PC-9 (cell line): ENCODE measurements at regions not wholly inside any gene's neighbourhood (a gene's known extent, or its start where the extent isn't known, plus 50 kb on each side); places are given as distances from the start of the nearest gene placed in this dataset.

Source experiments
- BruUV-seq: library from RNA; stranded (reverse); fragments of 400-500 nt; replicated peaks from 2 replicates; lab custom pipeline; 2021; lab: Mats Ljungman, UMichigan
- CTCF ChIA-PET: fragments of 300-600 bp; sonication (Branson Sonifier 250); formaldehyde crosslinking; loops from one replicate; lab custom pipeline; 2022; ENCODE audit warnings: antibody characterized with exemption; lab: Charles Lee
- POLR2A ChIA-PET: fragments of 300-600 bp; sonication (Branson Sonifier 250); formaldehyde crosslinking; loops from one replicate; lab custom pipeline; 2022; ENCODE audit warnings: antibody characterized with exemption; ENCODE audit not compliant: unreplicated experiment; lab: Charles Lee
- DNase-seq, 2 experiments: peaks; one replicate each; pipeline versions ENCODE4 v3.0.0 to v3.0.0-alpha.2; 2015 to 2022; ENCODE audit warnings: mixed read lengths in 1 of 2
- H2AFZ ChIP-seq: fragments of 200-600 bp; sonication (generic); 2 replicates; pipeline ENCODE4 v1.8.1; 2017; ENCODE audit warnings: antibody characterized with exemption
- H3F3A ChIP-seq: fragments of 200-600 bp; sonication (generic); 2 replicates; pipeline ENCODE4 v1.8.1; 2017; ENCODE audit warnings: antibody characterized with exemption, mild to moderate bottlenecking, low read depth; ENCODE audit not compliant: insufficient read depth
- H3K27ac ChIP-seq: fragments of 200-600 bp; sonication (generic); 2 replicates; pipeline ENCODE4 v1.6.1; 2016; ENCODE audit warnings: mixed run types
- H3K27me3 ChIP-seq: fragments of 200-600 bp; sonication (generic); 2 replicates; pipeline ENCODE4 v1.6.1; 2016; ENCODE audit warnings: low read depth, mixed run types; ENCODE audit not compliant: insufficient read depth
- H3K36me3 ChIP-seq: fragments of 200-600 bp; sonication (generic); 2 replicates; pipeline ENCODE4 v1.6.1; 2016; ENCODE audit warnings: low read depth, mixed run types
- H3K4me1 ChIP-seq: fragments of 200-600 bp; sonication (generic); replicated peaks from 2 replicates; pipeline ENCODE4 v1.6.1; 2016; ENCODE audit warnings: mixed run types; ENCODE audit not compliant: insufficient read depth
- H3K4me2 ChIP-seq: fragments of 200-600 bp; sonication (generic); 2 replicates; pipeline ENCODE4 v1.6.1; 2017; ENCODE audit warnings: mixed run types
- H3K4me3 ChIP-seq: fragments of 200-600 bp; sonication (generic); 2 replicates; pipeline ENCODE4 v1.6.1; 2016; ENCODE audit warnings: mixed run types
- H3K79me2 ChIP-seq: fragments of 200-600 bp; sonication (generic); 2 replicates; pipeline ENCODE4 v1.6.1; 2017; ENCODE audit warnings: low read depth, mixed run types
- H3K9me2 ChIP-seq: fragments of 200-600 bp; sonication (generic); 2 replicates; pipeline ENCODE4 v1.8.1; 2017; ENCODE audit warnings: mild to moderate bottlenecking; ENCODE audit not compliant: insufficient read depth
- H3K9me3 ChIP-seq: fragments of 200-600 bp; sonication (generic); 2 replicates; pipeline ENCODE4 v1.8.1; 2016; ENCODE audit warnings: low read depth; ENCODE audit not compliant: insufficient read depth
- H4K20me1 ChIP-seq: fragments of 200-600 bp; sonication (generic); 2 replicates; pipeline ENCODE4 v1.8.1; 2017; ENCODE audit not compliant: insufficient read depth
- CTCF ChIP-seq: fragments of 200-600 bp; sonication (generic); conservative IDR thresholded peaks from 2 replicates; pipeline ENCODE4 v1.6.1; 2017; ENCODE audit warnings: mixed run types, antibody characterized with exemption, mild to moderate bottlenecking, moderate library complexity
- EZH2 ChIP-seq: fragments of 200-600 bp; sonication (generic); IDR thresholded peaks from 2 replicates; pipeline ENCODE4 v1.8.0; 2017; ENCODE audit warnings: antibody characterized with exemption, low read depth
- intact Hi-C: fragments of 100-400 bp; cut with micrococcal nuclease; formaldehyde crosslinking; loops from one replicate; pipeline ENCODE4 v1.10.0; 2022; ENCODE audit not compliant: unreplicated experiment

- intact Hi-C loops: no loop called here
- H3K27ac ChIP-seq: no peak overlapping the region
- ChIA-PET CTCF (no interaction called here), POLR2A (no interaction called here)
- no peaks in the 10 kb centered on the region for H4K20me1 ChIP-seq
- BruUV-seq: no TSS peak
- no peak for DNase-seq
- TF ChIP-seq EZH2 (no peak), CTCF (no peak)
- no peak overlapping the region for H2AFZ ChIP-seq
- no peak overlapping the region for H3K4me3 ChIP-seq
- H3K36me3 ChIP-seq: no peaks in the 10 kb centered on the region
- no peaks in the 10 kb centered on the region for H3K9me3 ChIP-seq
- no peaks in the 10 kb centered on the region for H3K79me2 ChIP-seq
- H3K4me1 ChIP-seq: no peaks in the 10 kb centered on the region
- no peaks in the 10 kb centered on the region for H3K9me2 ChIP-seq
- no peak overlapping the region for H3K4me2 ChIP-seq
- no peaks in the 10 kb centered on the region for H3K27me3 ChIP-seq
- H3F3A ChIP-seq: no peaks in the 10 kb centered on the region
Observed at GRCh38 chr14:27557445-27557844, 959.6 kb upstream of the NOVA1 start.

- no peak for DNase-seq
- POLR2A ChIA-PET: interaction anchor here (0.6 kb wide), 1 partner anchor 305 kb away, joined by 3 read pairs; no protein-coding TSS in a partner anchor
- Histone ChIP-seq H3K79me2 (no peaks in the 10 kb centered on the region), H3K4me1 (no peaks in the 10 kb centered on the region), H3K27me3 (no peaks in the 10 kb centered on the region), H3K9me3 (no peaks in the 10 kb centered on the region), H3F3A (no peaks in the 10 kb centered on the region), H3K4me3 (no peak overlapping the region), H4K20me1 (no peaks in the 10 kb centered on the region), H3K9me2 (no peaks in the 10 kb centered on the region), H3K4me2 (no peak overlapping the region), H3K27ac (no peak overlapping the region), H3K36me3 (no peaks in the 10 kb centered on the region), H2AFZ (no peak overlapping the region)
- no TSS peak for BruUV-seq
- intact Hi-C loops: no loop called here
- TF ChIP-seq EZH2 (no peak), CTCF (no peak)
- CTCF ChIA-PET: no interaction called here
Observed at GRCh38 chr14:27559848-27560247, 962.0 kb upstream of the NOVA1 start.

- Histone ChIP-seq H3K9me2 (no peaks in the 10 kb centered on the region), H3K9me3 (no peaks in the 10 kb centered on the region), H3K36me3 (no peaks in the 10 kb centered on the region), H3K27ac (no peak overlapping the region), H3K79me2 (no peaks in the 10 kb centered on the region), H2AFZ (no peak overlapping the region), H3K4me1 (no peaks in the 10 kb centered on the region), H3F3A (no peaks in the 10 kb centered on the region), H3K27me3 (no peaks in the 10 kb centered on the region), H3K4me2 (no peak overlapping the region), H3K4me3 (no peak overlapping the region), H4K20me1 (no peaks in the 10 kb centered on the region)
- BruUV-seq: no TSS peak
- TF ChIP-seq CTCF: no peak
- no peak for TF ChIP-seq EZH2
- CTCF ChIA-PET: no interaction called here
- DNase-seq: no peak
- POLR2A ChIA-PET: no interaction called here
- intact Hi-C loops: no loop called here
Observed at GRCh38 chr14:27566843-27567382, 969.1 kb upstream of the NOVA1 start.
